ENCODE measurements at regions not wholly inside any gene's neighbourhood (a gene's known extent, or its start where the extent isn't known, plus 50 kb on each side); places are given as distances from the start of the nearest gene placed in this dataset.

DNA sequence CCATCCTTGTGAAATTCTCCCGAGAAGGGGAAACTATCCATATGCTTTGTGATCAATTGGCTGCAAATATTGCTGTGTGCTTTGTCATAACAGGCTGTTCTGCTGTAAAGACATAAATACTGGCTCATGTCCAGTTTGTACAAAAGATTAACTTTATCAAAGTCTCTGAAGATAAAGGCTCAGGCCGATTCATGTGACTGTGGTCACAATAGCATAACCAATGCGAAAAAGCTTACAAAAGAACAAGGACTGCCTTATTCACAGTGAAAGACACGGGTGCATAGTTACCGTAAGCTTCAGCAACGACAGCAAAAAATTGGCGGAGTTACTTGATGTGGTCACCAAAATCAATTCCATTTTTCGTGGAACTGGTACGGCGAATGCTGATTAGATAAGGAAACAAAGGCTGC is 173.6 kb upstream of the CHRM3 start:
- no peak for DNase-seq (ENCODE audit: low read depth)

DNA sequence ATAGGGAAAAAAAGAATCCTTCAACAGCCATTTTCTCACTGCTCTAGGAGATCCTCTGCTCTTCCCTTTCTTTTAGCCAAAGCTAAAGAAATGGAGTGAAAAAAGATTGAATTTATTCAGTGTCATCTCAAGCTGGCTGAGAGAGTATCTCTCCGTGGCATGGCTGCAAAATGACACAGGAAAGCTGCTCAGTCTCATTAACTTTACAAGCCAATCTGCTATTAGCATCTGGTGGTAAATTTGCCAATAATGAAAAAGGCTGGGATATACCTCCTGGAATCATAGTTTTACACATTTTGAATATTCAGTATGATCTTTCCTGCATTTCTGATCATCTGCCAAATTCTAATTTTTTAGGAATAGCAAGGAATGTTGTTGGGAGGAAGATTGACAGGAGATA is 176.8 kb upstream of the CHRM3 start:
- no peak for DNase-seq (ENCODE audit: low read depth)

DNA sequence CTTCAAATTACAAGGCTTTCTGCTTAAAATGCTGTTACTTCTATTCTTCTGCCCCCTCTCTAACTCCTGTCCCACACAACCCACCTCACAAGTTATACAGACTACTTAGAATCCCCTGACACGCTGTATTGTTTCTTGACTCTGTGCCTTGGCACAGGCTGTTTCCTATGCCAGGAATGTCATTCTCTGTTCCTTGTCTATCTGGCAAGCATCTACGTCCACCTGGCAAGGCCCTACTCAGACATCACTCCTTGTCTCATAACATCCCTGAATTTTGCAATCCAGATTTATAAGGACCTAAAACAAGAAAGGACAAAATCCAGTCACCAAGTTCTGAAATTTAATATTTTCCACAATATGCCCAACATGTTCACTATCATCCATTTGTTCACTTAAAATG is 182.0 kb upstream of the CHRM3 start:
- no peak for DNase-seq (ENCODE audit: low read depth)

DNA sequence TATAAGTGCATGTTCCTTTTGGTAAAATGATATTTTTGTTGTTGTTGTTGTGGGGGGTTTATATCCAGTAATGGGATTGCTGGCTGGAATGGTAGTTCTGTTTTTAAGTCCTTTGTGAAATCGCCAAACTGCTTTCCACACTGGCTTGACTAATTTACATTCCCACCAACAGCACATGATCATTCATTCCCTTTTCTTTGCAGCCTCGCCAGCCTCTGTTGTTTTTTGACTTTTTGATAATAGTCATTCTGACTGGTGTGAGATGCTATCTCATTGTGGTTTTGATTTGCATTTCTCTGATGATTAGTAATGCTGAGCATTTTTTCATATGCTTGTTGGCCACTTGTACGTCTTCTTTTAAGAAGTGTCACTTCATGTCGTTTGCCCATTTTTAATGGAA is 188.5 kb upstream of the CHRM3 start:
- no peak for DNase-seq (ENCODE audit: low read depth)

DNA sequence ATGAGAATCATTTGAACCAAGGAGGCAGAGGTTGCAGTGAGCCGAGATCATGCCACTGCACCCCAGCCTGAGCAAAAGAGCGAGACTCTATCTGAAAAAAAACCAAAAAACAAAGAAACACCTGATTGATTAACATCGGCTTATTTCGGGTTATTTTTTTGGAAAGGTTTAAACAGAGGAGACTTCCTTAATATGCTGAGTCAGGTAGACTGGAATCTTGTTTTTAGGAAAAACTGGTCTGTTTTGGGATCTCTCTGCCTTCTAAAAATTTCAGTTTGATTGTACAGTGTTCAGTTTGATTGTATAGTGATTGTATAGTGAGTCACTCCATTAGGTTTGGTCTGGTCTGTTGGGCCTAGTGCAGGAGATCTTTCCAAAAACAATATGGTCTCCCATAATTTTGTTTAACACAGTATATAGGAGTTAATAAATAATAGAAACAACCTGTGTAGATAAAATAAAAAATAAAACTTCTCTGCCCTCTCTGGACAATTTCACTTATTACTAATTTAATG is 196.3 kb upstream of the CHRM3 start:
- DNase-seq (ENCODE audit: low read depth), result no peak

DNA sequence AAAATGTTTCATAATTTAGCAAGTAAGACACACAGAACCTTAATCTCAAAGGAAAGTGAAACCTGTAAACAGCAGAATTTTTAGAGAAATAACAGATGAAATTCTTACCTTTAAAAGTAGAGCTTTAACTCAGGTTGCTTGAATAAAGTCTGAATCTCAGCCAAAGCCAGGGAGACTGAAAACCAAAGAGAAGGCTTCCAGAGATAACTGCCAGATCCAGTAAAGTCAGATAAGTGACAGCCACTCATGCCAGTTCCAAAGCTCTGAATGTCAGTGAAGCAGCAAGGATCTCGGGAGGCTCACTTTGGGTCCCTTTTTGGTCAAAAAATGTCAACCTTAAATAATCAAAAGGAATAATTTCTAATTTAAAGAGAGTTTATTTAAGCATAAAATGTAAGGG is 199.9 kb upstream of the CHRM3 start:
- no peak for DNase-seq (ENCODE audit: low read depth)

DNA sequence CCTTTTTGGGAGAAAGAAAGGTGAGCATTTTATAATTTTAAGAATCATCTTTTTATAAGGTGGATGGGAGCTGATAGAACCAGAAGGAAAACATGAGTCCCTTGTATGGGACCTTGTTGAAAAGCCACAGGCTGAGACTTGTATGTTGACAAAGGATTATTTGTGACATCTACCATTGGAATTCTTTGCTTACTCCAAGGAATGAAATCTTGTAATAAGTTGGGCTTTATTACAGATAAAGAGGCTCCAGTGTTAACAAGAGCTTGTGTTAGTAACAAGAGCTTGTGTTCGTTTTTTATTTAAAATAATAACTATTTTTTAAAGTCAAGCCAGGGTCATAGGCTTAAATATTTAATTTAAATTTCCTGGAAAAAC is 201.1 kb upstream of the CHRM3 start:
- DNase-seq (ENCODE audit: low read depth), result no peak

DNA sequence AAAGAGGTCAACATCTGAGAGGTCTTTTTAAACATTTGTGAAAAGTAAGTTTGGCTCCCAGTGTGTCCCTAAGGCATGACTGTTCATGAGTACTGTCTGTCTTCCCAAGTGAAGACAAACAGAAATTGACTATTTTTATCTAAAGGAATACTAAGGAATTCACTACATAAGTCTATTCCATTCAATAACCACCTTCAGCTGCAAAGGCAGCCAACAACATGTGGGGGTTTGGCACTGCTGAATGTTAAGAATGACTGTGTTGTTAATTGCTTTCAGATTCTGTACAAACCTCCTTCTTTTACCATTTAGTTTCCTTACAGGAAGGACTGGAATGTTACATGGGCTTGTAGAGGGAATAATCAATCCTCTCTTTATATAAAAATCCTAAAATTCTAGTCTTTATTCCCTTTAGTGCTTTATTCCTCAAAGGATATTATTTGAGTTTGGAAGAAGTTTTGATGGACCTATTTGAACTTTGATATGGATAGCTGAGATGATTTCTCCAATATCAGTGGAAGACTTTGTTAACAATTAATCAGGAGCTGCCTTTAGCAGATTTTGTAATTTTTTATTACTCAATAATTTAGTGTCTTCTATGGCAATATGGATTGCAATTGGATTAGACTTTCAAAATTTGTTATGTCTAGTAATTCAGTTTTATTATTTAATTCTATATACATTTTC is 201.7 kb upstream of the CHRM3 start:
- DNase-seq (ENCODE audit: low read depth), result no peak

DNA sequence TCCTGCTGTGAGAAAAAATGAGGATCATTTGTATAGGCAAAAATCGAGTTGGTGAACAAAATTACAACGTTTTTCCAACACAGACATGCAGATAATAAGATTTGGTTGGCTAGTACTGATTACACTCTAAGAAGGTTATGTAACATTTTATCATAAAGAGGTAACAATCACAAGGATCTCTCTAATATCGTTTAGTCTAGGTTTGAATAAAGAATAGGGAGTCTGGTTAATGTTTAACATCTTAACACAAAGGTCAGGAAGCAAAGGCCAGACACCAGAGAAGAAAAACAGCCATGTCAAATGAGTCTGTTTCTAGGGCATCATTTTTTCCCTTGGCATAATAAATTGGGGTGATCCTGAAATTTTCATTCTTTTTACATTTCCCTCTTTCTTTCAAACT is 207.4 kb upstream of the CHRM3 start:
- DNase-seq (ENCODE audit: low read depth), result no peak

DNA sequence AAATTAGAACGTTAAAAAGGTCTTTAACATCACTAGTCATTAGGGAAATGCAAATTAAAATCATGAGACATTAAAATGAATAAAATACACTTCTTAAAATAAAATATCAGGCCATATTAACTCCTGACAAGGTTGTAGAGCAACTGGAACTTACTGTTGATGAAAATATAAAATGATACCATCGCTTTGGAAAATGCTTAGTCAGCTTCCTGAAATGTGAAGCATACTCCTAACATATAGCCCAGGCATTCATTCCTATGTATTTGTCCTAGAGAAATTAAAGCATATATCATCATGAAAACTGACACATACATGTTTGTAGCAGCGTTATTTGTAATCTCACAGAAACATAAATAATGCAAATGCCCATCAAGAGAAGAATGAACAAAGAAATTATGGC is 211.5 kb upstream of the CHRM3 start:
- no peak for DNase-seq (ENCODE audit: low read depth)

DNA sequence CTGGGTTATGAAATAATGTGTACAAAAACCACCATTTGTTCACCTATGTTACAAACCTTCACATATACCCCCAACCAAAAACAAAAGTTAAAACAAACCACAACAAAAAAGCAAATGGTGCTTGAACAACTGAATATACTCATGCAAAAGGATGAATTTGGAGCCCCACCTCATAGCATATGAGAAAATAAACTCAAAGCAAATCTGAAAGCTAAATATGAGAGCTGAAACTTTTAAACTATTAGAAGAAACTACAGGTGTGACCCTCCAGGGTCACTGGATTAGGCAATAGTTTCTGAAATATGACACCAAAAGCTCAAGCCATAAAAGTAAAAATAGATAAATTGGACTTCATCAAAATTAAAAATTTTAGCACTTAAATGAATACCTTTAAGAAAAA is 215.5 kb upstream of the CHRM3 start:
- no peak for DNase-seq (ENCODE audit: low read depth)

DNA sequence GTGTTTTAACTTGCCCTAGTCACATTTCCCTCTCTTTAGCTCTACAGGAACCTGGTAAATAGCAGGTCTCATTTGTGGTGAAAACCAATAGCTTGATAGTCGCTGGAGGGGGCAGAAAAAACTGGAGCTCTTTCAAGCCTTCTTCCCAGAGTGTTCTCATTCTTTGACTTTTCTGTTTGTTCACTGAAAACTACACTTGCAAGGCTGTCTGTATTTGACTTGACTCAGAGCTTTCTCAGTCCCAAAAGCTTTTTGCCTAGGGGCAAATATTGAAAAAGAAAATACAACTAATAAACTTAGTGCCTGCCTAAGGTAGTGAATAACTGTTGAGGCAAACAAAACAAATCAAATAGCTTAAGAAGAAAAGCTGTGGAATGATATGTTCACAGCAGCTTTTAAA is 217.1 kb upstream of the CHRM3 start:
- no peak for DNase-seq (ENCODE audit: low read depth)

DNA sequence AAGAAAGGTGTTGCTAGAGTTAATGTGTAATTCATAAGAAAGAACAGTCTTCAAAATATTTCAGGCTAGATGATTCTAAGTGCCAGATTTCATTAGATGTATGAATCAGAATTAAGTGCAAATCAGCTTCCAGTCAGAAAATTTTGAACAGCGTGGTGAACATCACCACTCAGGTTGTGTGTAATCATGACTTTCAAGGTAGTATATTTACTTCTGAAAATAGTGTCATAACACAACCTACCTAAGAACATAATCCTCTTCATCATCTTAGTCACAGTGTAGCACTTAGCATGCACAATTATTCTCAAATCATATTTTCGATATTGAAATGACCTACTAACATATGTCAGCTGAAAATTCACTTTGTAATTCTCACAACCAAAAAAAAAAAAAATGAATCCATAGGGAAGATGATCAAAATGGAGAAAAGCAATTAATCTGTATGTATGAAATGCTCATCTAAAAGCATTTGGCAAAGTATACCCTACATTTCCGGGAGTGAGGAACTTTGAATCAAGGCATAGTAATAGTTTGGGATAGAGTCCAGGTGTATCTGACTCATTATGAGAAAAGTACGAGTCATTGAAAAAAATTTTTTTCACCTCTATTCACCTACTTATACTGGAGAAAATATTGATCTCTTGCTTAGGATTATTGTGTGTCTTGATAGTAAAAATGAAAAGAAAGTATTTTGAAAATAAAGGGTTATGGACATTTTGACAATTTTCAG is 221.8 kb upstream of the CHRM3 start:
- DNase-seq (ENCODE audit: low read depth), result no peak

DNA sequence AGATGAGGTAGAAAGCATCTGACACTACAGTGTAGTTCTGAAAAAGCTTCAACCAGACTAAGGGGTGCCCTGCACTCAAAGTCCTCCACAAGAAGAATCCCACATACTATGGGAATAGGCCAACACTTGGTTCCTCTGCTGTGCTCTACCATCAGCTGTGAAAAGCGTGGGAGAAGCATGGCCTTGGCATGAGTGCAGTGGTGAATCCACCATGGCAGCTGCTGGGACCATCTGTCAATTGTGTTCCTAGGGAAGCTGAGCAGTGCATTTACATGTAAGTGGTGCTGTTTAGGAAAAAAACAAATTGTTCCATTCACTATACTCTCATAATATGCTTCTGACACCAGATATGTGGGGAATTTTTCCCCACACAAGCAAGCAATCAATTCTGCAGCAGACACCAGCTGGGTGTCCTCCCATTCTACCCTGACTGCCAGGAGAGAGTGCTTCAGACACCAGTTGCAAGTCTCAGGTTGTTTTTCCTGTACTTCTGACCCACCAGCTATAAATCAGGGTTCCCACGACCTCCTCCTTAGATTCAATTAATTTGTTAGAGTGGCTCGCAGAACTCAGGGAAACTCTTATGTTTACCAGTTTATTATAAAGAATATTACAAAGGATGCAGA is 230.8 kb upstream of the CHRM3 start:
- no peak for DNase-seq (ENCODE audit: low read depth)

DNA sequence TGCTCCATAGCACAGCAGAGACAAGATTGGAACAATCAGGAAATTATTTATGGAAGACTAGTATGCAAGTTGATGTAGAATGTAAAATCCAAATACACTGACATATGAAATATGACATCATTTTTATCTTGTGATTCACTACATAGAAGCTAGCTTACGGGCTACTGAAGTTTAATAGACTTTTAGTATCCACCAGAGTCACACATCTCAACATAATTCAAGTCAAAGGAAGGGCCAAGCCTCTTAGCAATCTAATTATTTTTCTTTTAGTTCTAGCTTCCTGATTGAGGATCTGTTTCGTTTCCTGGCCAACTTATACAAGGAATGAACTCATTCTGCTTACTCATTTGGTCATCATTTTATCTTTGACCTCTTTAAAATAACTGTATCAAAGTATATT is 234.4 kb upstream of the CHRM3 start:
- DNase-seq (ENCODE audit: low read depth), result no peak

DNA sequence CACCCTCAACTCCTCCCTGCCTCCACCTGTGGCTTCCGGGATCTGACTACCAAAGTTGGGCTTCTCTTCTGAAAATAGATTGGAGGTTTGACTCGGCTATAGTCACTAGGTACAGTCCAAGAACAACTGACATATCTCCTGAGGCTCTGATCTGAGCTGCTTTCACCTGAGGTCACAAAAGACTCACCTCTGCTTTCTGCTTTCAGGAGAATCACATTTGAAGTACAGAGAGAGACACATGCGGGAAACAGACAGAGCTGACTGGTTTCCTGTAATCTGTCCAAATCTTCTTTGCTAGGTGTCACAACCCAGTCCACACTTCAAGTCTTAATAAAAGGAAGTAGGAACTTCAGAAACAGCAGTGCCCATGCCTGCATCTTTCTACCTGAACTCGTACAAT is 245.4 kb upstream of the CHRM3 start:
- DNase-seq (ENCODE audit: low read depth), result no peak

DNA sequence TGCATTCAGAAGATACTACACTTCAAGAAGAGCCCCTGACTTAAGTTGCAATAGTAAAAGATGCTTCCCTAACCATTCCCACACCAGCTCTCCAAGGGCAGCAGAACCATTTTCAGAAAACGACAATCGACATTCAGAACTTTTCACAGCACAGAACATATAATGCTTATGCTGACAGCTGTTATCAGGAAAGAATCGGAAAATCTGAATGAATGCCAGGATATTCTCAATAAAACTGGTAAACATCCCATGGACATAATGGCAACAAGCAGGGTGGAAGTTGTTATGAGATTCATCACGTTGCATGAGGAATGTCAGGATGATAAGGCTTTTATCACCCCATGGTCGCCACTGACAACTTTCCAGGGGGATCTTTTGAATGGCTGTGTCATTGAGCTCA is 246.6 kb upstream of the CHRM3 start:
- DNase-seq (ENCODE audit: low read depth), result no peak

DNA sequence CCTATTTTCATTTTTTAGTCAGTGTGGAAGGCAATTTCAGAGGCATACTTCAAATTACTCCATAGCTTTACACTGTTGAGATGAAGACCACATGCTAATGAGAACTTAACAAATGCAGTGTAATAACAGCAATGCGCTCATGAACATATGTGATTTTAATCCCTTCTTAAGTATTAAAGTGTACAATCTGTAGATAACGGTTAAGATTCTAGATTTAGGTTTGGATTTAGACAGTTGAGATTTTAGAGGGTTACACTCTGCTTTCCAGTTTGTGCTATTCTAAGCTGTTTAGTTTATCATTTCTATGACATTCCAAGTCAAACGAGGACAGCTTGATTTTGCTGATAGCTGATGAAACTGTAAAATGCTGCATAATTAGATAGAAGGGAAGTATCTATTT is 257.8 kb upstream of the CHRM3 start:
- no peak for DNase-seq (ENCODE audit: low read depth)

DNA sequence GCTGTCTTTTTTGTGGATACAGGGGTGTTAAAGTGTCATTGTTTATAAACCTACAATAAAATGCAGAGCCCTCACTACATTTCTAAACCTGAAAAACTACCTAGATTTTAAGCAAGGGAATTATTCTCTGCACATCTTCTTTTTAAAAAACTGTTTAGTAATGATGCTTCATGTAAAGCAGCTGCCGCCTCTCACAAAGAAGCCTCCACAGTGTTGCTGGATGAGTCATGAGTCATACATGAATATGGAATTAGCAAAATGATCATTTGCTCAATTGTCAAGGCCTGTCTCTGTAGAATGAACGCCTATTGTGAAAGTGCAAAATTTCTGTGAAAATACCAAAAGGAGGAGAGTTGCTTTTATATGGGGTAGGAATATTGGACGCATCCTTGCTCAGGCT is 259.5 kb upstream of the CHRM3 start:
- no peak for DNase-seq (ENCODE audit: low read depth)

DNA sequence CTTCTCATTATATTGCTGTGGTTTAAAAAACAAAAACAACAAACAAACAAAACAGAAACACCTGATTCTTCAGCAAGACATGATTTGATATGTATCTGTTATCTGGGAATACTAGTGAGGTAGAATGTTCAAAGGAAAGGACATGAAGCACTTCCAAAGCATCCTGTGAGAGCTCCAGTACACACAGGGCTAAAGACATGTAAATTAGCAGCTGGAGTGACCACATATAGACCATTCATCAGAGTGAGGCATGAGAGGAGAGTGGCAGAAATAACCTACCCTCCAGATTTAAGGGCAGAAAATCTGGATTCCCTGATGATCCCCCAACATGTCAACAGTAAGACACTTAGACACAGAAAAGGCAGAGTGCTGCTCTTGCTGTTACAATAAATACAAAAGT is 260.5 kb upstream of the CHRM3 start:
- no peak for DNase-seq (ENCODE audit: low read depth)

DNA sequence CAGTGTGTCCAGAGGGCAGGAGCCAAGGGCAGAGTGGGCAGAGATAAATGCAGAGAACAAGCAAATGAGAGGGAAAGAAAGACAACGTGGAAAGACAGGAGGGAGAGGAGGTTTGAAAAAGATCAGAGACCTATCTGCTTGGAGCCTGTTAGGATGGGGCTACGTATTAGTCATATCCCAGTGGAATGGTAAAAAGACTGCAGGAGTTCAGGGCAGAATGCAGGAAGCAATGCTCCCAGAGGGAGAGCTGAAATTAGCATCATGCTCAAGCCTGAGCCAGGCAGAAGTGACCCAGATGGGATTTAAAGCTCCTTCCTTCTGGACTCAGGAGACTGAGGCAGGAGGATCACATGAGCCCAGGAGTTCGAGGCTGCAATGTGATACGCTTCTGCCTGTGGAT is 261.3 kb upstream of the CHRM3 start:
- no peak for DNase-seq (ENCODE audit: low read depth)

DNA sequence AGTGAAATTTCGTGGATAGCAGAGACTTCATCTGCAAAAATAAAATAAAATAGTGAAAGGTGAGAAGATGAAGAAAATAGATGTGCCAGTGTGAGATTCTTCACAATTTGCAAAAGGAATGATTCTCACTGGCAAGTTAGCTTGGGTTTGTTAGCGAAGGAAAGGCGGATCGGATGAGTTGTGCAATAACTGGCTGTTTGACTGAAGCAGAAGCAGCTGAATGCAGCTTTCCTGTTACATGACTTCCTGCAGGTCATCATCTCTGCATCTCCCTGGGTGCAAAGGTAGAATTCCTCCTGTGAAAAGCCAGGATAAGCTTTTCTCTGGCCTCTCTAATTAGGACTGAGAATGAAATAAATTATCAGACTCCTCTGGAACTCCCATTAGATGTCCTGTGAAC is 263.1 kb upstream of the CHRM3 start:
- DNase-seq (ENCODE audit: low read depth), result no peak

All from T follicular helper cell (primary cell).